ENCODE measurements at regions not wholly inside any gene's neighbourhood (a gene's known extent, or its start where the extent isn't known, plus 50 kb on each side); places are given as distances from the start of the nearest gene placed in this dataset.
A peak's percentile ranks its signal among the peaks of the same experiment; 100 is the strongest.

- no peak overlapping the region for H3K4me3 ChIP-seq
- H3K36me3 ChIP-seq: no peaks in the 10 kb centered on the region
- DNase-seq: no peak
- no peak for TF ChIP-seq POLR2A (IDR thresholded peaks at IDR 0.05)
- TF ChIP-seq CTCF (IDR thresholded peaks at IDR 0.05): no peak
- H3K4me1 ChIP-seq: no peaks in the 10 kb centered on the region
- intact Hi-C loops (cut with DNase I; ENCODE audit: low total_unique reads): no loop called here
- H3K27me3 ChIP-seq: no peaks in the 10 kb centered on the region
- H3K9me3 ChIP-seq: no peaks in the 10 kb centered on the region
- H3K27ac ChIP-seq: no peak overlapping the region
Observed at GRCh38 chr3:27907148-27907547, 185.0 kb upstream of the EOMES start.

GRCh38 chr3:27907929-27908328, 185.8 kb upstream of the EOMES start:
- Histone ChIP-seq H3K27ac (no peak overlapping the region), H3K9me3 (no peaks in the 10 kb centered on the region), H3K4me1 (no peaks in the 10 kb centered on the region), H3K36me3 (no peaks in the 10 kb centered on the region), H3K27me3 (no peaks in the 10 kb centered on the region), H3K4me3 (no peak overlapping the region)
- no peak for DNase-seq
- intact Hi-C loops (cut with DNase I; ENCODE audit: low total_unique reads): no loop called here
- no peak for TF ChIP-seq POLR2A (IDR thresholded peaks at IDR 0.05)
- TF ChIP-seq CTCF (IDR thresholded peaks at IDR 0.05): no peak

- Histone ChIP-seq H3K36me3 (no peaks in the 10 kb centered on the region), H3K9me3 (no peaks in the 10 kb centered on the region), H3K27me3 (no peaks in the 10 kb centered on the region), H3K27ac (no peak overlapping the region), H3K4me1 (no peaks in the 10 kb centered on the region), H3K4me3 (no peak overlapping the region)
- peak in 1 of 2 donors; percentile 13 for DNase-seq
- no peak for TF ChIP-seq CTCF (IDR thresholded peaks at IDR 0.05)
- no peak for TF ChIP-seq POLR2A (IDR thresholded peaks at IDR 0.05)
- intact Hi-C loops (cut with DNase I; ENCODE audit: low total_unique reads): no loop called here
Observed at GRCh38 chr3:27910456-27910855, 188.3 kb upstream of the EOMES start.

DNA sequence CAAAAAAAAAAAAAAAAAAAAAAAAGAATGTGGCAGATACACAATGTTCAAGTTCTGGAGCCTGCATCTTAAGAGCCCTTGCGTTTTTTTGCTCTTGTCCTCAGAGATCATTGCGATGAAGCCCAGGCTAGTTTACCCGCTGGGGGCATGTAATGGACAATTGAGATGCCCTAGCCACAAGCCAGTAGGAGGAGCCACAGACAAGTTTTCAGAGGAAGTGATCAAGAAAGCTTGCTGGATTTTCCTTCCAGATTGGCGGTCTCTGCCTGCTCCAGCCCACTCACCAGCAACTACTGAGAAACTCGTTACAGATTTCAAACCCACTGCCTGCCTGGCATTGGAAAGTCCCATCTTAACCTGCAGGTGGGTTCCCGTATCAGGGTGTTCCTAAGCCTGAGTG, 192.1 kb upstream of the EOMES start:
- Histone ChIP-seq H3K27ac (no peak overlapping the region), H3K36me3 (no peaks in the 10 kb centered on the region), H3K4me1 (no peaks in the 10 kb centered on the region), H3K9me3 (no peaks in the 10 kb centered on the region), H3K27me3 (no peaks in the 10 kb centered on the region), H3K4me3 (no peak overlapping the region)
- intact Hi-C loops (cut with DNase I; ENCODE audit: low total_unique reads): no loop called here
- TF ChIP-seq CTCF (IDR thresholded peaks at IDR 0.05) (no peak), POLR2A (IDR thresholded peaks at IDR 0.05) (no peak)
- no peak for DNase-seq

DNA sequence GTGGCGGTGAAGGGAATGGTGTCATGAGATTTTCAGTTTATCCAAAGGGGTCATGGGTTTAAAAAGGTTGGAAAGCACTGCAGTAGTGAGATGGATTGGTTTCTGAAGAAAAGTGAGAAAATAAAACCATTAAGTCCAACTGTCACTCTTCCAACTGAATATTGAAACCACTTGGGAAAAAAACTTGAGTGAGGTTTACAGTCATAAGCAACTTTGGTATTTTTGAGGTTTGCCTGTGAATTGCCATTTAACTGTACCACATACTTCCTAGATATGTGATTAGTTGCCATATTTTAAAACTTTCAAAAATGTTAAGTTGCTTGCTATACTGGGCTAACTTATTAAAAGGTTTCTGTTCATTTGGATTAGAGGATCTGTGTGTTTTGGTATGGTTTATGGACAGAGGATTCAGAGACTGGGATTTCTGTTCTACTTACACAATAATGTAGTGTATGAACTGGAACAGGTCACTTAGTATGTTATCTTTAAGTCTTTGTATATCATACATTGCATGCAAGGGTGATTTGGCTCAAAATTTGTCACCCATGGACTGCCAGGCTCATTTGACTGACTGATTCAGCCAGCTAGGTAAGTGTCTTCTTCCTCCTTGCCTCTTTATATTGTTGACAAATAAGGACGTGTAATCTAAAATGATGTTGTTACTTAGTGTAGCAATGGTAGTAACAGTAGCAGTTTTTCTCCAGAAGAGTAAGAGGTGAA, 201.4 kb upstream of the EOMES start:
- H3K27me3 ChIP-seq: no peaks in the 10 kb centered on the region
- DNase-seq: no peak
- H3K9me3 ChIP-seq: no peaks in the 10 kb centered on the region
- H3K4me1 ChIP-seq: no peaks in the 10 kb centered on the region
- no peaks in the 10 kb centered on the region for H3K36me3 ChIP-seq
- H3K4me3 ChIP-seq: no peak overlapping the region
- intact Hi-C loops (cut with DNase I; ENCODE audit: low total_unique reads): no loop called here
- TF ChIP-seq CTCF (IDR thresholded peaks at IDR 0.05): no peak
- TF ChIP-seq POLR2A (IDR thresholded peaks at IDR 0.05): no peak
- H3K27ac ChIP-seq: no peak overlapping the region

All from uterus (tissue), 3 donors.